ENCODE measurements at regions not wholly inside any gene's neighbourhood (a gene's known extent, or its start where the extent isn't known, plus 50 kb on each side); places are given as distances from the start of the nearest gene placed in this dataset.

- TF ChIP-seq POLR2AphosphoS5 (IDR thresholded peaks at IDR 0.05; ENCODE audit: insufficient read depth, low read depth, low read length) (no peak), FOS (IDR thresholded peaks at IDR 0.05; ENCODE audit: borderline replicate concordance, insufficient read depth, low read length) (no peak), CTCF (IDR thresholded peaks at IDR 0.05; ENCODE audit: extremely low read depth in 1 of 2, insufficient read depth in 1 of 2, low read depth in 1 of 2, low read length in 2 of 2) (no peak), MAX (IDR thresholded peaks at IDR 0.05; ENCODE audit: insufficient read depth, insufficient read length) (no peak), EZH2 (IDR thresholded peaks at IDR 0.05; ENCODE audit: borderline replicate concordance, low read depth, low read length, severe bottlenecking) (no peak), POLR2A (IDR thresholded peaks at IDR 0.05; ENCODE audit: low read depth, low read length) (no peak), MYC (IDR thresholded peaks at IDR 0.05; ENCODE audit: low read depth, low read length) (no peak), GATA2 (IDR thresholded peaks at IDR 0.05; ENCODE audit: insufficient read depth, insufficient read length, low read depth, low read length) (no peak), JUN (IDR thresholded peaks at IDR 0.05; ENCODE audit: borderline replicate concordance, insufficient read depth, insufficient read length, low read depth) (no peak)
Measured at GRCh38 chr2:183868707-183869106, 729.6 kb upstream of the ZNF804A start.

Measured in endothelial cell of umbilical vein (primary cell).